ENCODE measurements at regions not wholly inside any gene's neighbourhood (a gene's known extent, or its start where the extent isn't known, plus 50 kb on each side); places are given as distances from the start of the nearest gene placed in this dataset.
"Not testable (repeated sequence)": the region's sequence is repeated elsewhere in the genome, so short reads cannot be mapped to it uniquely, and the experiment has no call there.

- no peak for DNase-seq
These were observed 253.9 kb downstream of the OSR1 start for GRCh38 chr2:19104503-19104902.

- no peak for DNase-seq
These were observed 255.6 kb downstream of the OSR1 start for GRCh38 chr2:19102696-19103423.

GRCh38 chr2:19101968-19102367, 256.5 kb downstream of the OSR1 start:
- no peak for DNase-seq

GRCh38 chr2:19100570-19100969, 257.9 kb downstream of the OSR1 start:
- no peak for DNase-seq

- no peak for DNase-seq
These were observed 259.2 kb downstream of the OSR1 start for GRCh38 chr2:19099181-19099580.

GRCh38 chr2:19098467-19099160, 259.8 kb downstream of the OSR1 start:
- no peak for DNase-seq

- DNase-seq = not testable (repeated sequence)
These were observed 268.9 kb downstream of the OSR1 start for GRCh38 chr2:19089476-19089875.

GRCh38 chr2:19086231-19086651, 272.2 kb downstream of the OSR1 start:
- no peak for DNase-seq

- peak in 11 of 58 donors; percentile 3 to 67 (median 25) for DNase-seq
These were observed 279.7 kb downstream of the OSR1 start for GRCh38 chr2:19078709-19079108.

GRCh38 chr2:19073522-19073921, 284.9 kb downstream of the OSR1 start:
- no peak for DNase-seq

- no peak for DNase-seq
These were observed 286.3 kb downstream of the OSR1 start for GRCh38 chr2:19072161-19072560.

- DNase-seq = no peak
These were observed 287.5 kb downstream of the OSR1 start for GRCh38 chr2:19070886-19071285.

- DNase-seq = no peak
These were observed 290.2 kb downstream of the OSR1 start for GRCh38 chr2:19068206-19068605.

- no peak for DNase-seq
These were observed 296.1 kb downstream of the OSR1 start for GRCh38 chr2:19062370-19062769.

GRCh38 chr2:19059076-19059475, 299.3 kb downstream of the OSR1 start:
- DNase-seq = no peak

GRCh38 chr2:19051203-19051831, 307.1 kb downstream of the OSR1 start:
- no peak for DNase-seq

GRCh38 chr2:19050354-19050753, 308.1 kb downstream of the OSR1 start:
- no peak for DNase-seq

- peak in 3 of 58 donors; percentile 3 to 10 (median 4) for DNase-seq
These were observed 309.7 kb downstream of the OSR1 start for GRCh38 chr2:19048593-19049266.

- DNase-seq = peak in 5 of 58 donors; percentile 1 to 46 (median 7)
These were observed 311.2 kb downstream of the OSR1 start for GRCh38 chr2:19046986-19047780.

- no peak for DNase-seq
These were observed 313.3 kb downstream of the OSR1 start for GRCh38 chr2:19045151-19045550.

GRCh38 chr2:19043893-19044292, 314.5 kb downstream of the OSR1 start:
- no peak for DNase-seq
